ENCODE measurements at regions not wholly inside any gene's neighbourhood (a gene's known extent, or its start where the extent isn't known, plus 50 kb on each side); places are given as distances from the start of the nearest gene placed in this dataset.

DNA sequence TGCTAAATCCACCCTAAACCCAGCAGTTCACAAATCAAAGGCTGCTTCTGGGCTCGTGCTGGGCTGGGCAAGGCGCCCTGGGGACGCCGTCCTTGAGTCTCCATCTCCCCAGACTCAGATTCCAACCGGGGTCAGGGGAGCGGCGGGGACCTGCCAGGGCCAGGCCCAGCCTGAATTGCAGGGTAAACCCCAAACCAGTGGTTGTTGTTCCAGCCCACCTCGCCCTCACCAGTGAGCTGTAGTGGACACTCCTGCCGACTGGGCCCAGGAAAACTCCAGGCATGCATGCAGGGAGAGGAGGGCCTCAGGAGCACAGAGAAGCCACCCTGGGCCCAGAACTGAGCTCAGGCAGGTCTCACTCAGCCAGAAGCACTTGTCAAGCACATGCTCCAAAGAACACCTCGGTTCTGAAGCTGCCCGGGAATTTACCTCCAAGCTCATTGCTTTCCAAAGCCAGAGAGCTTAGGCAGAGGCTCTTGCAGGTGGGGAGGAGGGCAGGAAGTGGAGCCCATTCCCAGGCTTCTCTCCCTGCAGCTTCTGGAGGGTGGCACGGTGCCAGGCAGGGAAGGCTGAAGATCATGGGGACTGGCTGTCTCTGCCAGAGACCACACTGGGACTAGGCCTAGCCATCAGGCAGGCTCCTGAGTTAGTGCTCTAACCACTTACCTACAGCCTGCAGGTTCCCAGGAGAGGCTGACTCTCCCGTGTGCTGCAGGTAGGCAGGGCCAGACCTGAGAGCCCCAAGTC is 437.0 kb downstream of the MATN1 start:
- no peak overlapping the region for H3K9ac ChIP-seq (ENCODE audit: low read length)
- no peaks in the 10 kb centered on the region for H3K27me3 ChIP-seq (ENCODE audit: control insufficient read depth, insufficient read depth, low read length)
- no peaks in the 10 kb centered on the region for H3K4me1 ChIP-seq (ENCODE audit: control insufficient read depth, low read depth, low read length)
- H3K9me3 ChIP-seq (ENCODE audit: control insufficient read depth, low read depth, low read length): no peaks in the 10 kb centered on the region
- no peaks in the 10 kb centered on the region for H3K36me3 ChIP-seq (ENCODE audit: control insufficient read depth, low read depth, low read length)
- H3K27ac ChIP-seq (ENCODE audit: low read length): no peak overlapping the region
- H3K4me3 ChIP-seq (ENCODE audit: low read length): no peak overlapping the region

GRCh38 chr1:30285501-30285932 is 437.9 kb downstream of the MATN1 start:
- Histone ChIP-seq H3K4me3 (ENCODE audit: low read length) (no peak overlapping the region), H3K27ac (ENCODE audit: low read length) (no peak overlapping the region), H3K9me3 (ENCODE audit: control insufficient read depth, low read depth, low read length) (no peaks in the 10 kb centered on the region), H3K27me3 (ENCODE audit: control insufficient read depth, insufficient read depth, low read length) (no peaks in the 10 kb centered on the region), H3K36me3 (ENCODE audit: control insufficient read depth, low read depth, low read length) (no peaks in the 10 kb centered on the region), H3K9ac (ENCODE audit: low read length) (no peak overlapping the region), H3K4me1 (ENCODE audit: control insufficient read depth, low read depth, low read length) (no peaks in the 10 kb centered on the region)

GRCh38 chr1:30284728-30285475 is 438.5 kb downstream of the MATN1 start:
- Histone ChIP-seq H3K27me3 (ENCODE audit: control insufficient read depth, insufficient read depth, low read length) (no peaks in the 10 kb centered on the region), H3K4me3 (ENCODE audit: low read length) (no peak overlapping the region), H3K27ac (ENCODE audit: low read length) (no peak overlapping the region), H3K36me3 (ENCODE audit: control insufficient read depth, low read depth, low read length) (no peaks in the 10 kb centered on the region), H3K9ac (ENCODE audit: low read length) (no peak overlapping the region), H3K4me1 (ENCODE audit: control insufficient read depth, low read depth, low read length) (no peaks in the 10 kb centered on the region), H3K9me3 (ENCODE audit: control insufficient read depth, low read depth, low read length) (no peaks in the 10 kb centered on the region)

DNA sequence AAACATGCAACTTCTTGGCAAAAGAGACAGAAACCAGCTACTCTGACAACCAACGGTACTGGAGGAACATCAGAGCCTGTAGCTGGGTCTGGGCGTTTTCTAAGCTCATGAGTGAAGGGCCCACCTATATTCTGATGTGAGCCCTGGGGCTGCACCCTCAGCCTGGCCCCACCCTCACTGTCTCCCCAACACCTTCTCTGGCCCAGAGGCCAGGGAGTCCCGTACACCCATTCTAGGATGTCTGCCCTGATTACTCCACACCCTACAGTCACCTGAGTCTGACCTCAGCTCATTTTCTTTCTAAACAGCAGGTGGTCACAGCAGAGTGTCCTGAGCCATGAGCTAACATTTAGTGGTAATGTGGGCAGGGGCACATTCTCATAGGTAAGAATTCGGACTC is 439.2 kb downstream of the MATN1 start:
- Histone ChIP-seq H3K9ac (ENCODE audit: low read length) (no peak overlapping the region), H3K27me3 (ENCODE audit: control insufficient read depth, insufficient read depth, low read length) (no peaks in the 10 kb centered on the region), H3K9me3 (ENCODE audit: control insufficient read depth, low read depth, low read length) (no peaks in the 10 kb centered on the region), H3K4me1 (ENCODE audit: control insufficient read depth, low read depth, low read length) (no peaks in the 10 kb centered on the region), H3K27ac (ENCODE audit: low read length) (no peak overlapping the region), H3K36me3 (ENCODE audit: control insufficient read depth, low read depth, low read length) (no peaks in the 10 kb centered on the region), H3K4me3 (ENCODE audit: low read length) (no peak overlapping the region)

- Histone ChIP-seq H3K4me3 (ENCODE audit: low read length) (no peak overlapping the region), H3K9ac (ENCODE audit: low read length) (no peak overlapping the region)
These were observed 440.0 kb downstream of the MATN1 start for GRCh38 chr1:30283199-30283962.

DNA sequence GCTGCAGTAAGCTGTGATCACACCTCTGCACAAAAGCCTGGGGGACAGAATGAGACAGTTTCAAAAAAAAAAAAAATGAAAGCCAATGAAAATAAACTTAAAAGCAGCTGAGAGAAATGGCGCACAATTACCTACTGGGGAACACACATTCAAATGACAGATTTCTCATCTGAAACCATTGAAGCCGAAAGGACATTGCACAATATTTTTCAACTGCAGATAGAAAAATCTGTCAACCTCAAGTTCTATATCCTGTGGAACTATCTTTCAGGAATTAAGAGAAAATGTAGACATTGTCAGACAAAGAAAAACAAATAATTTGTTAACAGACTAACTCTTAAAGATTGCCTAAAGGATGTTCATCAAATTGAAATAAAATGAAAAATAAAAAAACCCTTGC is 442.8 kb downstream of the MATN1 start:
- H3K27me3 ChIP-seq (ENCODE audit: control insufficient read depth, insufficient read depth, low read length): no peaks in the 10 kb centered on the region
- no peaks in the 10 kb centered on the region for H3K4me1 ChIP-seq (ENCODE audit: control insufficient read depth, low read depth, low read length)
- no peak overlapping the region for H3K4me3 ChIP-seq (ENCODE audit: low read length)
- no peaks in the 10 kb centered on the region for H3K36me3 ChIP-seq (ENCODE audit: control insufficient read depth, low read depth, low read length)
- H3K9ac ChIP-seq (ENCODE audit: low read length): no peak overlapping the region
- no peaks in the 10 kb centered on the region for H3K9me3 ChIP-seq (ENCODE audit: control insufficient read depth, low read depth, low read length)
- no peak overlapping the region for H3K27ac ChIP-seq (ENCODE audit: low read length)

More at GRCh38 chr1:30283199-30283962, 440.0 kb downstream of the MATN1 start:
- no peaks in the 10 kb centered on the region for H3K4me1 ChIP-seq (ENCODE audit: control insufficient read depth, low read depth, low read length)
- no peaks in the 10 kb centered on the region for H3K27me3 ChIP-seq (ENCODE audit: control insufficient read depth, insufficient read depth, low read length)
- no peaks in the 10 kb centered on the region for H3K36me3 ChIP-seq (ENCODE audit: control insufficient read depth, low read depth, low read length)
- H3K27ac ChIP-seq (ENCODE audit: low read length): no peak overlapping the region
- no peaks in the 10 kb centered on the region for H3K9me3 ChIP-seq (ENCODE audit: control insufficient read depth, low read depth, low read length)

DNA sequence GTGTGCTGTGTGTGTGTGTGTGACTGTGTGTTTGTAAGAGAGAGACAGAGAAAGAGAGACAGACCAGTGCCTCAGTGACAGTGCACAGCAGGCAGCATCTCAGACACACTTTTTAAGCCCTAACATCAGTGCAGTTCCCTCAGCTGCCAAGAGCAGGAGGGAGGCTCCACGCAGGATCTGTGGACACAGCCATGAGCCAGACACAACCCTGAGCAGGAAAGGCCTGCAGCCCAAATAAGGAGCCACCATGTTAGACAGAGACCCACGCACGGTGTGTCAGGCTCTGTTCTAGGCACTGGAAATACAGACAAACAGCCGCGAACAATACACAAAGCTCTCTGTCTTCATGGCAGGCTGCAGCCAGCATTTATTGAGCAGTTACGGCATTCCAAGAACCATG is 445.5 kb downstream of the MATN1 start:
- H3K9ac ChIP-seq (ENCODE audit: low read length): no peak overlapping the region
- no peaks in the 10 kb centered on the region for H3K4me1 ChIP-seq (ENCODE audit: control insufficient read depth, low read depth, low read length)
- no peak overlapping the region for H3K27ac ChIP-seq (ENCODE audit: low read length)
- H3K36me3 ChIP-seq (ENCODE audit: control insufficient read depth, low read depth, low read length): no peaks in the 10 kb centered on the region
- no peak overlapping the region for H3K4me3 ChIP-seq (ENCODE audit: low read length)
- no peaks in the 10 kb centered on the region for H3K27me3 ChIP-seq (ENCODE audit: control insufficient read depth, insufficient read depth, low read length)
- no peaks in the 10 kb centered on the region for H3K9me3 ChIP-seq (ENCODE audit: control insufficient read depth, low read depth, low read length)

DNA sequence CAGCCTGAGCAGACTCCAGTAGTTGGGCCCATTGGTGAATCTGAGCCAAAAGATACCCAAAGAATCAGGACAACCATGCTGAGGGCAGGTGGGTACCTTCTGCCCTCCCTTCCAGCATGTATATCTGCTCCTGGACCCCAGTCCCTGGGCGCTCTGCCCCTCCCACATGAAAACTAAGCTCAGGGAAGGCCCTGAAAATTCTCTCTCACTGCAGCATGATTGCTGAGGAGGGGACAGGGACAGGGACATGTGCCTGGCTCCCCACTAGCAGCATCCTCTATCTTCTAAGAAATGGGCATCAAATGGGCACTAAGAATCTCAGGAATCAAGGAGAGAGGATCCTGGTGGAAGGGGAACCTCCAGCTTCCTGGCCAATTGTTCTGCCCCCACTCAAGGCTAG is 446.0 kb downstream of the MATN1 start:
- H3K4me1 ChIP-seq (ENCODE audit: control insufficient read depth, low read depth, low read length): no peaks in the 10 kb centered on the region
- no peak overlapping the region for H3K4me3 ChIP-seq (ENCODE audit: low read length)
- H3K9me3 ChIP-seq (ENCODE audit: control insufficient read depth, low read depth, low read length): no peaks in the 10 kb centered on the region
- H3K9ac ChIP-seq (ENCODE audit: low read length): no peak overlapping the region
- no peaks in the 10 kb centered on the region for H3K36me3 ChIP-seq (ENCODE audit: control insufficient read depth, low read depth, low read length)
- H3K27ac ChIP-seq (ENCODE audit: low read length): no peak overlapping the region
- H3K27me3 ChIP-seq (ENCODE audit: control insufficient read depth, insufficient read depth, low read length): no peaks in the 10 kb centered on the region

DNA sequence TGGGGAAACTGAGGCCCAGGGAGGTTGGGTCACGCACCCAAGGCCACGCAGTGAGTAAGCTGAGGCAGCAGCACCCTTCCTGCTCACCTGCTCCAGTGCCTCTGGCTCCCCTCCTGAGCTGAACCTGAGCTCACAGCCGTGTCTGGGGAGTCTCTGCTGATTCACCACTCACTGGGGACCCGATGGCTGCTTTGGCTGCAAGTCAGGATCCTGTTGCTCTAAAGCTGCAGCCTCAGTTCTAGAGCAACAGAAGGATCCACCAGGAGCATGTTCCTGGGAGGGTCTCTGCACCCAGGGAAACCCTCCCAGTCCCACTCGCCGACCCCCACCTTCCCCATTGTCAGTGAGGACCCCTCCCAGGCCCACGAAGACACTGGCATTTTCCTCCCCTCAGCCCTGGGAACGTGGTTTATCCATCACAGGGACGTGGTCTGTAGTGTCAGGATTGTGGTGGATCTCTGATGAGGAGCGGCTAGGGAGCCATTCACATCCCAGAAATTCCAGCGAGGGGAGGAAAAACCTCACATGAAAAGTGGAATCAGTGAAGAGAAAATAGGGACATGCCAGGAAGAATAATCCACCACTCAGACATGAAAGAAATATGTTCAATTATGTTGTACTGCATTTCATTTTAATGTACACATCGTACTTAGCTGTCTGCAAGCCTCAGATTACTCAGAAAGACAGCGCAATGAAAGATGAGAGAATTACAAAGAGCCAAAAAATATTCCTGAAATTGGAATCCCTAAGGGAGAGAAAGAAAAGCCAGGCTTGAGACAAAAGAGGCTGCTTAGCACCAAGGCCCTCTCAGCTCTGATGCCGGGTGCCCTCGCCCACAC is 447.2 kb downstream of the MATN1 start:
- no peaks in the 10 kb centered on the region for H3K4me1 ChIP-seq (ENCODE audit: control insufficient read depth, low read depth, low read length)
- H3K4me3 ChIP-seq (ENCODE audit: low read length): no peak overlapping the region
- H3K27me3 ChIP-seq (ENCODE audit: control insufficient read depth, insufficient read depth, low read length): no peaks in the 10 kb centered on the region
- H3K27ac ChIP-seq (ENCODE audit: low read length): no peak overlapping the region
- H3K36me3 ChIP-seq (ENCODE audit: control insufficient read depth, low read depth, low read length): no peaks in the 10 kb centered on the region
- no peak overlapping the region for H3K9ac ChIP-seq (ENCODE audit: low read length)
- H3K9me3 ChIP-seq (ENCODE audit: control insufficient read depth, low read depth, low read length): no peaks in the 10 kb centered on the region

- Histone ChIP-seq H3K9ac (ENCODE audit: low read length) (no peak overlapping the region), H3K36me3 (ENCODE audit: control insufficient read depth, low read depth, low read length) (no peaks in the 10 kb centered on the region), H3K27ac (ENCODE audit: low read length) (no peak overlapping the region), H3K4me3 (ENCODE audit: low read length) (no peak overlapping the region), H3K27me3 (ENCODE audit: control insufficient read depth, insufficient read depth, low read length) (no peaks in the 10 kb centered on the region), H3K4me1 (ENCODE audit: control insufficient read depth, low read depth, low read length) (no peaks in the 10 kb centered on the region), H3K9me3 (ENCODE audit: control insufficient read depth, low read depth, low read length) (no peaks in the 10 kb centered on the region)
These were observed 448.3 kb downstream of the MATN1 start for GRCh38 chr1:30274976-30275621.

Measured in iPS-18a (cell line).